Lower leg skin (tissue), 4 donors: ENCODE measurements at regions not wholly inside any gene's neighbourhood (a gene's known extent, or its start where the extent isn't known, plus 50 kb on each side); places are given as distances from the start of the nearest gene placed in this dataset.

Experiments used
- DNase-seq, 2 donors: peaks; one replicate each; pipeline ENCODE4 v3.0.0-alpha.2; 2019; ENCODE audit warnings: low spot score in 2 of 2
- H3K4me3 ChIP-seq: fragments of 200-600 bp; sonication (generic); 2 replicates; pipeline ENCODE4 v1.5.1; 2017; ENCODE audit warnings: mild to moderate bottlenecking, low read depth; ENCODE audit not compliant: poor library complexity, severe bottlenecking
- POLR2A ChIP-seq, 2 donors: fragments of 450-650 bp; IDR thresholded peaks; one replicate each; pipeline ENCODE4 v1.6.1; 2016 to 2017; ENCODE audit warnings: antibody characterized with exemption in 2 of 2, mild to moderate bottlenecking in 1 of 2, moderate library complexity in 1 of 2
- WGBS, 2 donors: methylation state at CpG; one replicate each; pipeline ENCODE4 v1.1.5; 2018; 5-methylcytosine and 5-hydroxymethylcytosine counted together
- intact Hi-C: fragments of 100-400 bp; cut with DNase I; formaldehyde crosslinking; loops from one replicate; pipeline ENCODE4 v1.15.0; 2023; ENCODE audit warnings: low total_unique reads
- TF ChIP-seq, protein P1 (sequence below), 3 donors: fragments of 450-650 bp; IDR thresholded peaks; one replicate each; pipeline ENCODE4 v1.5.1; 2016; ENCODE audit warnings: antibody characterized with exemption in 3 of 3, mild to moderate bottlenecking in 3 of 3, moderate library complexity in 2 of 3

DNA sequence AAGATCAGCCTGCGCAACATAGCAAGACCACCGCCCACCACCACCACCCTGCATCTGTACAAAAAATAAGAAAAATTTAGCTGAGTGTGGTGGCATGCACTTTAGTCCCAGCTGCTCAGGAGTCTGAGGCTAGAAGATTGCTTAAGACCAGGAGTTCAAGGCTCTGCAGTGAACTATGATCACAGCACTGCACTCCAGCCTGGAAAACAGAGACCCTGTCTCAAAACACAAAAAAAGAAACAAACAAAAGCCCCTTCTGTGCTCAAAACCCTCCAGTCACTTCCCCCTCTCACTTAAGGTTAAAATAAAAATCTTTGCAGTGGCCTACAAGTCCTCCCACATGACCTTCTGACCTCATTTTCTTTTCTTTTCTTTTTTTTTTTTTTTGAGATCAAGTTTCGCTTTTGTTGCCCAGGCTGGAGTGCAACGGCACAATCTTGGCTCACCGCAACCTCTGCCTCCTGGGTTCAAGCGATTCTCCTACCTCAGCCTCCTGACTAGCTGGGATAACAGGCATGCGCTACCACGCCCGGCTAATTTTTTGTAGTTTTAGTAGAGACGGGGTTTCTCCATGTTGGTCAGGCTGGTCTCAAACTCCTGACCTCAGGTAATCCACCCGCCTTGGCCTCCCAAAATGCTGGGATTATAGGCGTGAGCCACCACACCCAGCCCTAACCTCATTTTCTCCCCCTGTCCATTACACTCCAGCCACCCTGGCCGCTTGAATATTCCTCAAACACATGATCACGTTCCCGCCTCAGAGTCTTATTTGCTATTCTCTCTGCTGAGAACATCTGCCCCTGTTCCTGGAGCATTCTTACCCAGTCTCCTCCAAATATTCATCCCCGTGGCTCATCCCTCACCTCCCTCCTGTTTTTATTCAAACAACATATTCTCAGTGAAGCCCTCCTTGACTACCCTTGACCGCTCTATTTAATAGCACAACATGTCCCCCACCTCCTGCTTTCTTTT is 126.6 kb upstream of the MED13 start:
- 86 to 87% methylated on average over 17 of the region's 17 CpGs for WGBS, 2 donors
- no peak overlapping the region for H3K4me3 ChIP-seq
- DNase-seq: peak in 1 of 2 donors; percentile 71
- intact Hi-C loops: no loop called here
- TF ChIP-seq, protein P1, sequence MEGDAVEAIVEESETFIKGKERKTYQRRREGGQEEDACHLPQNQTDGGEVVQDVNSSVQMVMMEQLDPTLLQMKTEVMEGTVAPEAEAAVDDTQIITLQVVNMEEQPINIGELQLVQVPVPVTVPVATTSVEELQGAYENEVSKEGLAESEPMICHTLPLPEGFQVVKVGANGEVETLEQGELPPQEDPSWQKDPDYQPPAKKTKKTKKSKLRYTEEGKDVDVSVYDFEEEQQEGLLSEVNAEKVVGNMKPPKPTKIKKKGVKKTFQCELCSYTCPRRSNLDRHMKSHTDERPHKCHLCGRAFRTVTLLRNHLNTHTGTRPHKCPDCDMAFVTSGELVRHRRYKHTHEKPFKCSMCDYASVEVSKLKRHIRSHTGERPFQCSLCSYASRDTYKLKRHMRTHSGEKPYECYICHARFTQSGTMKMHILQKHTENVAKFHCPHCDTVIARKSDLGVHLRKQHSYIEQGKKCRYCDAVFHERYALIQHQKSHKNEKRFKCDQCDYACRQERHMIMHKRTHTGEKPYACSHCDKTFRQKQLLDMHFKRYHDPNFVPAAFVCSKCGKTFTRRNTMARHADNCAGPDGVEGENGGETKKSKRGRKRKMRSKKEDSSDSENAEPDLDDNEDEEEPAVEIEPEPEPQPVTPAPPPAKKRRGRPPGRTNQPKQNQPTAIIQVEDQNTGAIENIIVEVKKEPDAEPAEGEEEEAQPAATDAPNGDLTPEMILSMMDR (IDR thresholded peaks at IDR 0.05): no peak
- no peak for TF ChIP-seq POLR2A (IDR thresholded peaks at IDR 0.05)

DNA sequence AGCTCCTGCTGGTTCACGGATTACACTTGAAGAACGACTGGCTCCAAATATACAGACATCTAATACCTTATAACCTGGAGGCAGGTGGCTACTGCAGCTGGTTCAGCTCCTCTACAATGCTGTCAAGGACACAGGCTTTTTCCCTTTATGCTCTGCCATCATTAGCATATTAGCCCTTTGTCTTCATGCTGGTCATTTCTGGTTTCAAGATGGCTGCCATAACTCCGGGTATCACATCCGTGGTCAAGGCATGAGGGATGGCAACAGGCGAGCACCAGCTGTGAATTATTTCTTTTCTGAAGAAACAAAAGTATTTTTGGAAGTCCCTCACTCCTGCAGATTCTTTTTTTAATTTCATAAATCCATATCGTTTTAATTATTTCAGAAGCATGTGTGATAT is 124.3 kb upstream of the MED13 start:
- intact Hi-C loops: no loop called here
- peak in 1 of 2 donors; percentile 29 for DNase-seq
- WGBS, 2 donors: 75 to 87% methylated on average over 6 of the region's 6 CpGs
- TF ChIP-seq POLR2A (IDR thresholded peaks at IDR 0.05): no peak
- TF ChIP-seq, protein P1 (IDR thresholded peaks at IDR 0.05): no peak
- H3K4me3 ChIP-seq: no peak overlapping the region

DNA sequence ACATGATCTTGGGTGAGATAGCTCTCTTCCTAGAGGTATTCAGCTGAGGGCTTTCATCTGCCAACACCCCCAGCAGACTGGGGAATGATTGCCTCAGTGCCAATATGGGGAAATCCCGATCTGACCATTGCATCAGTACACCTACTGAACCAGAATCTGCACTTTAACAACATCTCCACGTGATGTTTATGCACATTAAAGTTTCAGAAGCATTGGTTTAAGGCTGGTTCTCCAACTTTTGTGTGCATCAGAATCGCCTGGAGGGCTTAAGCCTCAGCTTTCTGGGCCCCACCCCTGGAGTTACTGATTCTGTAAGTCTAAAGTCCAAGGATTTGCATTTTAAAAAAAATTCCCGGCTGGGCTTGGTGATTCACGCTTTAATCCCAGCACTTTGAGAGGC is 123.6 kb upstream of the MED13 start:
- DNase-seq: peak in 1 of 2 donors; percentile 5
- intact Hi-C loops: no loop called here
- 40 to 43% methylated on average over 5 of the region's 5 CpGs for WGBS, 2 donors
- TF ChIP-seq, protein P1 (IDR thresholded peaks at IDR 0.05): no peak
- no peak for TF ChIP-seq POLR2A (IDR thresholded peaks at IDR 0.05)
- no peak overlapping the region for H3K4me3 ChIP-seq

- TF ChIP-seq, protein P1 (IDR thresholded peaks at IDR 0.05): no peak
- TF ChIP-seq POLR2A (IDR thresholded peaks at IDR 0.05): no peak
- 56 to 70% methylated on average over 3 of the region's 3 CpGs for WGBS, 2 donors
- intact Hi-C loops: no loop called here
- DNase-seq: no peak
- no peak overlapping the region for H3K4me3 ChIP-seq
Measured at GRCh38 chr17:62187681-62188080, 122.6 kb upstream of the MED13 start.

- no peak overlapping the region for H3K4me3 ChIP-seq
- TF ChIP-seq POLR2A (IDR thresholded peaks at IDR 0.05): no peak
- TF ChIP-seq, protein P1 (IDR thresholded peaks at IDR 0.05): no peak
- DNase-seq: peak in 1 of 2 donors; percentile 7
- 50 to 58% methylated on average over 3 of the region's 3 CpGs for WGBS, 2 donors
- intact Hi-C loops: no loop called here
Measured at GRCh38 chr17:62186841-62187240, 121.8 kb upstream of the MED13 start.
